ENCODE measurements at regions not wholly inside any gene's neighbourhood (a gene's known extent, or its start where the extent isn't known, plus 50 kb on each side); places are given as distances from the start of the nearest gene placed in this dataset.
"Not testable (repeated sequence)": the region's sequence is repeated elsewhere in the genome, so short reads cannot be mapped to it uniquely, and the experiment has no call there.

GRCh38 chr7:65132256-65132655, 125.8 kb upstream of the ERV3-1 start:
- not testable (repeated sequence) for H3K27me3 ChIP-seq (ENCODE audit: insufficient read depth, insufficient read length); H3K4me1 ChIP-seq (ENCODE audit: insufficient read depth, insufficient read length); H3K36me3 ChIP-seq (ENCODE audit: insufficient read depth, insufficient read length, low read length); H3K9ac ChIP-seq (ENCODE audit: insufficient read length, low read depth); H3K4me3 ChIP-seq (ENCODE audit: insufficient read length, low read depth); H3K9me3 ChIP-seq (ENCODE audit: insufficient read depth, low read length); DNase-seq (ENCODE audit: low read depth, low spot score)

- not testable (repeated sequence) for DNase-seq (ENCODE audit: low read depth, low spot score); H3K27me3 ChIP-seq (ENCODE audit: insufficient read depth, insufficient read length); H3K9me3 ChIP-seq (ENCODE audit: insufficient read depth, low read length); H3K9ac ChIP-seq (ENCODE audit: insufficient read length, low read depth); H3K36me3 ChIP-seq (ENCODE audit: insufficient read depth, insufficient read length, low read length); H3K4me1 ChIP-seq (ENCODE audit: insufficient read depth, insufficient read length); H3K4me3 ChIP-seq (ENCODE audit: insufficient read length, low read depth)
These were observed 120.9 kb upstream of the ERV3-1 start for GRCh38 chr7:65127364-65127763.

DNA sequence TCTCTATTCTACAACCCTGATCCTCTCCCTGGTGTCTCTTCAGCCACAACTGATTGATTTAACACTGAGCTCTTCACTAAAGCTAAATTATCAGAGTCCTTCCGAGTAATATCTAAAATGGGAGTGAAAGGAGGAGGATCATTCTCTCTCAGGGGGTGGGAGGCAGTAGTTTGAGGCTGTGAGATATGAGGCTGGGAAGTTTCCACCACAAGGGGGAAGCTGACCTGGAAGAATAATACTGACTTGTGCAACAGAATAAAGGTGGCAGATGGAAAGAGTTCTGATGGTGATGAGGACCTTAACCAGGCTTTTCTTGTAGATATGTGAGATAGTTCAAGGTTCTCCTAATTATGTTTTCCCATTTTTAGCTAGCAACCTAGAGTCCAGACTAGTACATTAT, 118.1 kb upstream of the ERV3-1 start:
- not testable (repeated sequence) for H3K36me3 ChIP-seq (ENCODE audit: insufficient read depth, insufficient read length, low read length); H3K4me3 ChIP-seq (ENCODE audit: insufficient read length, low read depth); H3K9ac ChIP-seq (ENCODE audit: insufficient read length, low read depth); H3K9me3 ChIP-seq (ENCODE audit: insufficient read depth, low read length); DNase-seq (ENCODE audit: low read depth, low spot score); H3K27me3 ChIP-seq (ENCODE audit: insufficient read depth, insufficient read length); H3K4me1 ChIP-seq (ENCODE audit: insufficient read depth, insufficient read length)

- not testable (repeated sequence) for H3K27me3 ChIP-seq (ENCODE audit: insufficient read depth, insufficient read length); H3K36me3 ChIP-seq (ENCODE audit: insufficient read depth, insufficient read length, low read length); H3K4me1 ChIP-seq (ENCODE audit: insufficient read depth, insufficient read length); H3K9ac ChIP-seq (ENCODE audit: insufficient read length, low read depth); DNase-seq (ENCODE audit: low read depth, low spot score); H3K9me3 ChIP-seq (ENCODE audit: insufficient read depth, low read length); H3K4me3 ChIP-seq (ENCODE audit: insufficient read length, low read depth)
These were observed 99.2 kb upstream of the ERV3-1 start for GRCh38 chr7:65105650-65106203.

GRCh38 chr7:65100499-65100898, 94.0 kb upstream of the ERV3-1 start:
- not testable (repeated sequence) for H3K4me1 ChIP-seq (ENCODE audit: insufficient read depth, insufficient read length); H3K9me3 ChIP-seq (ENCODE audit: insufficient read depth, low read length); H3K9ac ChIP-seq (ENCODE audit: insufficient read length, low read depth); H3K4me3 ChIP-seq (ENCODE audit: insufficient read length, low read depth); DNase-seq (ENCODE audit: low read depth, low spot score); H3K27me3 ChIP-seq (ENCODE audit: insufficient read depth, insufficient read length); H3K36me3 ChIP-seq (ENCODE audit: insufficient read depth, insufficient read length, low read length)

GRCh38 chr7:65081669-65082055, 75.2 kb upstream of the ERV3-1 start:
- H3K36me3 ChIP-seq (ENCODE audit: insufficient read depth, insufficient read length, low read length); H3K9ac ChIP-seq (ENCODE audit: insufficient read length, low read depth); H3K9me3 ChIP-seq (ENCODE audit: insufficient read depth, low read length); DNase-seq (ENCODE audit: low read depth, low spot score); H3K27me3 ChIP-seq (ENCODE audit: insufficient read depth, insufficient read length); H3K4me1 ChIP-seq (ENCODE audit: insufficient read depth, insufficient read length): not testable (repeated sequence)
- peak overlapping the region; percentile 93 for H3K4me3 ChIP-seq (ENCODE audit: insufficient read length, low read depth)

GRCh38 chr7:65080799-65081668, 74.5 kb upstream of the ERV3-1 start:
- not testable (repeated sequence) for H3K4me1 ChIP-seq (ENCODE audit: insufficient read depth, insufficient read length); H3K36me3 ChIP-seq (ENCODE audit: insufficient read depth, insufficient read length, low read length); H3K27me3 ChIP-seq (ENCODE audit: insufficient read depth, insufficient read length); H3K9me3 ChIP-seq (ENCODE audit: insufficient read depth, low read length)
- Histone ChIP-seq H3K4me3 (ENCODE audit: insufficient read length, low read depth) (peak overlapping the region; percentile 93), H3K9ac (ENCODE audit: insufficient read length, low read depth) (peak overlapping the region; percentile 97)
- DNase-seq (ENCODE audit: low read depth, low spot score), result peak; percentile 93

DNA sequence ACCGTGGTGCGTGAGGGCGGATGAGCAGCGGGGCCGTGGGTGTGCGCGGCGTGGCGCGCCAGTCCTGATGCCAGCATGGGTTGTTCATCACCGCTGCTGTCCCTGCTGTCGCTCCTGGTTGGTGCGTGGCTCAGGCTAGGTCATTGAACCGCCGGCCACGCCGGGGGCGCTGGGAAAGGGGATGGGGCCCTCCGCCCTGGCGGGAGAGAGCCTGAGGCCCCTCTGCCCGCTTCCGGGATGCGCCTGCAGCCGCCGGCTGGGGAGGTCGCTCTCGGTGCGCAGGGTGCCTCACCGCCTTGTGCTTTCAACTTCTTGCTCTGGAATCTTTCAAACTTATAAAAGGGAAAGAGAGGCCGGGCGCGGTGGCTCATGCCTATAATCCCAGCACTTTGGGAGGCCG, 68.5 kb upstream of the ERV3-1 start:
- not testable (repeated sequence) for H3K4me1 ChIP-seq (ENCODE audit: insufficient read depth, insufficient read length); H3K9me3 ChIP-seq (ENCODE audit: insufficient read depth, low read length); H3K27me3 ChIP-seq (ENCODE audit: insufficient read depth, insufficient read length); H3K4me3 ChIP-seq (ENCODE audit: insufficient read length, low read depth); H3K9ac ChIP-seq (ENCODE audit: insufficient read length, low read depth); H3K36me3 ChIP-seq (ENCODE audit: insufficient read depth, insufficient read length, low read length); DNase-seq (ENCODE audit: low read depth, low spot score)

GRCh38 chr7:65073160-65073559, 66.7 kb upstream of the ERV3-1 start:
- not testable (repeated sequence) for H3K9me3 ChIP-seq (ENCODE audit: insufficient read depth, low read length); H3K4me1 ChIP-seq (ENCODE audit: insufficient read depth, insufficient read length); H3K4me3 ChIP-seq (ENCODE audit: insufficient read length, low read depth); H3K27me3 ChIP-seq (ENCODE audit: insufficient read depth, insufficient read length); H3K36me3 ChIP-seq (ENCODE audit: insufficient read depth, insufficient read length, low read length); H3K9ac ChIP-seq (ENCODE audit: insufficient read length, low read depth); DNase-seq (ENCODE audit: low read depth, low spot score)

DNA sequence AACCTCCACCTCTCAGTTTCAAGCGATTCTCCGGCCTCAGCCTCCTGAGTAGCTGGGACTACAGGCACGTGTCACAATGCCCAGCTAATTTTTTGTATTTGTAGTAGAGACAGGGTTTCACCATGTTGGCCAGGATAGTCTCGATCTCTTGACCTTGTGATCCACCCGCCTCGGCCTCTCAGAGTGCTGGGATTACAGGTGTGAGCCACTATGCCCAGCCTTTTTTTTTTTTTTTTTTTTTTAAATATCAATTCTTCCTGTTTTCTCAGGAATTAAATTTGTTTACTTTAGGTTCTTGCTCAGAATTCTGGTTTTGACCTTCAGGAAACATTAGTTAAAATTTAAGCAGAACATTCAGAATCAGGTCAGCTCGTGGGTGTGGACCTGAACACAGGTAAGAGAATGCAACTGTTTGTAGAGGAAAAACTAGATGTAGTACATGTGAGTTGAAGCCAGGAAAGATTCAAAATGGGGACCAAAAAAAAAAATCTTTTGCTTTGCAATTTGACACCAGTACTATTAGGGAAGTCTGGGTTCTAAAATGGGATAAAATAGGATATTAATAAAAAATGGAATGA, 65.5 kb upstream of the ERV3-1 start:
- not testable (repeated sequence) for H3K36me3 ChIP-seq (ENCODE audit: insufficient read depth, insufficient read length, low read length); H3K9ac ChIP-seq (ENCODE audit: insufficient read length, low read depth); H3K9me3 ChIP-seq (ENCODE audit: insufficient read depth, low read length); H3K27me3 ChIP-seq (ENCODE audit: insufficient read depth, insufficient read length); H3K4me1 ChIP-seq (ENCODE audit: insufficient read depth, insufficient read length); DNase-seq (ENCODE audit: low read depth, low spot score); H3K4me3 ChIP-seq (ENCODE audit: insufficient read length, low read depth)

- H3K9me3 ChIP-seq (ENCODE audit: insufficient read depth, low read length); DNase-seq (ENCODE audit: low read depth, low spot score); H3K27me3 ChIP-seq (ENCODE audit: insufficient read depth, insufficient read length); H3K36me3 ChIP-seq (ENCODE audit: insufficient read depth, insufficient read length, low read length); H3K9ac ChIP-seq (ENCODE audit: insufficient read length, low read depth); H3K4me1 ChIP-seq (ENCODE audit: insufficient read depth, insufficient read length); H3K4me3 ChIP-seq (ENCODE audit: insufficient read length, low read depth): not testable (repeated sequence)
These were observed 63.0 kb upstream of the ERV3-1 start for GRCh38 chr7:65069476-65069875.

DNA sequence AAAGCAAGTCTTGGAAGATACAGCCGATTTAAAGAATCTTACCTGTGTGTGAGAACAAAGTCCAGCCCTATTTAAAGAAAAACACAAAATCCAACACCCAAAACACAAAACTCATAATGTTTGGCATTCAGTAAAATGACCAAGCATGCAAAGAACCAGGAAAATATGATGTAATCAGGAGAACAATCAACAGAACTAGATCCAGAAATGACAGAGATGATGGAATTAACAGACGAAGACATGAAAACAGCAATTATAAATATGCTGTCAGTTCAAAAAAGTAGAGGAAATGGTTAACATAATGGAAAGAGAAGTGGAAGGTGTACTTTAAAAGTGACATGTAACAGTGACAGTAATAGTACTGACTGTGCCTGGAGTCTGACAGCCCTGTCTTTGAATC, 56.1 kb upstream of the ERV3-1 start:
- H3K9me3 ChIP-seq (ENCODE audit: insufficient read depth, low read length); H3K9ac ChIP-seq (ENCODE audit: insufficient read length, low read depth); H3K27me3 ChIP-seq (ENCODE audit: insufficient read depth, insufficient read length); DNase-seq (ENCODE audit: low read depth, low spot score); H3K36me3 ChIP-seq (ENCODE audit: insufficient read depth, insufficient read length, low read length); H3K4me3 ChIP-seq (ENCODE audit: insufficient read length, low read depth); H3K4me1 ChIP-seq (ENCODE audit: insufficient read depth, insufficient read length): not testable (repeated sequence)
